T-helper 17 cell (primary cell): ENCODE measurements at regions not wholly inside any gene's neighbourhood (a gene's known extent, or its start where the extent isn't known, plus 50 kb on each side); places are given as distances from the start of the nearest gene placed in this dataset.

ENCODE experiments used
- ATAC-seq: fragments of 150-1000 bp; cut with Tn5 transposase; 2 replicates; pipeline ENCODE4 v1.10.0; 2021; ENCODE audit warnings: mild to moderate bottlenecking, moderate library complexity
- DNase-seq, 3 donors: peaks; one replicate each; pipeline versions ENCODE4 v3.0.0 to v3.0.0-alpha.2; 2020 to 2021
- H3K9me3 ChIP-seq: one replicate; pipeline ENCODE4 v1.7.0; 2013; ENCODE audit warnings: low read length, mild to moderate bottlenecking; ENCODE audit not compliant: control insufficient read depth, poor library complexity, severe bottlenecking
- H3K27ac Mint-ChIP-seq: one replicate; pipeline ENCODE4 v1.8.0; 2022; ENCODE audit warnings: mild to moderate bottlenecking, moderate library complexity, mixed read lengths
- H3K27me3 Mint-ChIP-seq: one replicate; pipeline ENCODE4 v1.8.0; 2022; ENCODE audit warnings: mixed read lengths
- H3K36me3 Mint-ChIP-seq: one replicate; pipeline ENCODE4 v1.8.0; 2022; ENCODE audit warnings: low read depth, mixed read lengths
- H3K4me1 Mint-ChIP-seq: one replicate; pipeline ENCODE4 v1.8.0; 2022; ENCODE audit warnings: mild to moderate bottlenecking, mixed read lengths
- H3K4me3 Mint-ChIP-seq: one replicate; pipeline ENCODE4 v1.8.0; 2022; ENCODE audit warnings: mild to moderate bottlenecking, moderate library complexity, mixed read lengths

GRCh38 chr16:52812678-52813556, 239.8 kb downstream of the CHD9NB start:
- H3K9me3 ChIP-seq, result no peaks in the 10 kb centered on the region
- no peaks in the 10 kb centered on the region for H3K4me1 Mint-ChIP-seq
- no peak overlapping the region for H3K27ac Mint-ChIP-seq
- H3K27me3 Mint-ChIP-seq, result no peaks in the 10 kb centered on the region
- no peak for DNase-seq
- H3K36me3 Mint-ChIP-seq, result no peaks in the 10 kb centered on the region
- no peak for ATAC-seq
- no peak overlapping the region for H3K4me3 Mint-ChIP-seq

- ATAC-seq (no peak), DNase-seq (no peak)
- Mint-ChIP-seq H3K36me3 (no peaks in the 10 kb centered on the region), H3K4me1 (no peaks in the 10 kb centered on the region), H3K27ac (no peak overlapping the region), H3K4me3 (no peak overlapping the region), H3K27me3 (no peaks in the 10 kb centered on the region)
- H3K9me3 ChIP-seq, result no peaks in the 10 kb centered on the region
Observed at GRCh38 chr16:52805559-52806168, 247.0 kb downstream of the CHD9NB start.

GRCh38 chr16:52800432-52800831, 252.3 kb downstream of the CHD9NB start:
- H3K27ac Mint-ChIP-seq, result no peak overlapping the region
- no peaks in the 10 kb centered on the region for H3K4me1 Mint-ChIP-seq
- no peaks in the 10 kb centered on the region for H3K9me3 ChIP-seq
- no peaks in the 10 kb centered on the region for H3K36me3 Mint-ChIP-seq
- H3K27me3 Mint-ChIP-seq, result no peaks in the 10 kb centered on the region
- DNase-seq (no peak), ATAC-seq (no peak)
- no peak overlapping the region for H3K4me3 Mint-ChIP-seq

DNA sequence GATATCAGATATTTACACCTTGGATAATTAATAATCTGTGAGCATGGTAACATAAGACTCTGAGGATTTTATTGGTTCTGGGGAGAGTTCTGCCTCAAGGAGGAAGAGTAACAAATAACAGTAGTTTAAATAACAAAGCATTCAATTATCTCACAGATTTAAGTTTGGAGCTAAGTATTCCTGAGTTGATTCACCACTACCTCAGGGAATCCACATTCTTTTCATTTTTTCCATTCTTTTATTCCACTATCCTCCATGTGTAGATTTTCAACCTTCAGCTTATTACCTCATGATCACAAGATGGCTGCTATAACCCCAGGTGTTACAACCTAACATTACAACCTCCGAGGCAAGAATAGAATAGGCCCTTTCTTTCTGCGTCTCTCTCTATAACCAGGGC, 252.2 kb upstream of the TOX3 start:
- H3K4me1 Mint-ChIP-seq, result no peaks in the 10 kb centered on the region
- ATAC-seq, result no peak
- DNase-seq, result no peak
- no peaks in the 10 kb centered on the region for H3K36me3 Mint-ChIP-seq
- H3K27ac Mint-ChIP-seq, result no peak overlapping the region
- H3K27me3 Mint-ChIP-seq, result no peaks in the 10 kb centered on the region
- no peak overlapping the region for H3K4me3 Mint-ChIP-seq
- H3K9me3 ChIP-seq, result no peaks in the 10 kb centered on the region

- DNase-seq (no peak), ATAC-seq (no peak)
- H3K9me3 ChIP-seq, result no peaks in the 10 kb centered on the region
- H3K27ac Mint-ChIP-seq, result no peak overlapping the region
- no peaks in the 10 kb centered on the region for H3K36me3 Mint-ChIP-seq
- no peaks in the 10 kb centered on the region for H3K27me3 Mint-ChIP-seq
- no peaks in the 10 kb centered on the region for H3K4me1 Mint-ChIP-seq
- H3K4me3 Mint-ChIP-seq, result no peak overlapping the region
Observed at GRCh38 chr16:52787709-52788108, 240.8 kb upstream of the TOX3 start.

- DNase-seq, result no peak
- Mint-ChIP-seq H3K36me3 (no peaks in the 10 kb centered on the region), H3K4me1 (no peaks in the 10 kb centered on the region), H3K4me3 (no peak overlapping the region), H3K27ac (no peak overlapping the region), H3K27me3 (no peaks in the 10 kb centered on the region)
- H3K9me3 ChIP-seq, result no peaks in the 10 kb centered on the region
- ATAC-seq, result no peak
Observed at GRCh38 chr16:52786091-52786490, 239.1 kb upstream of the TOX3 start.

- Mint-ChIP-seq H3K27ac (no peak overlapping the region), H3K4me3 (no peak overlapping the region), H3K4me1 (no peaks in the 10 kb centered on the region), H3K27me3 (no peaks in the 10 kb centered on the region), H3K36me3 (no peaks in the 10 kb centered on the region)
- ATAC-seq, result no peak
- no peak for DNase-seq
- H3K9me3 ChIP-seq, result no peaks in the 10 kb centered on the region
Observed at GRCh38 chr16:52785653-52786052, 238.7 kb upstream of the TOX3 start.

- no peaks in the 10 kb centered on the region for H3K27me3 Mint-ChIP-seq
- H3K9me3 ChIP-seq, result no peaks in the 10 kb centered on the region
- H3K4me3 Mint-ChIP-seq, result no peak overlapping the region
- DNase-seq (no peak), ATAC-seq (no peak)
- no peaks in the 10 kb centered on the region for H3K36me3 Mint-ChIP-seq
- no peaks in the 10 kb centered on the region for H3K4me1 Mint-ChIP-seq
- no peak overlapping the region for H3K27ac Mint-ChIP-seq
Observed at GRCh38 chr16:52783616-52784015, 236.7 kb upstream of the TOX3 start.

GRCh38 chr16:52781005-52781630, 234.2 kb upstream of the TOX3 start:
- H3K9me3 ChIP-seq, result no peaks in the 10 kb centered on the region
- Mint-ChIP-seq H3K36me3 (no peaks in the 10 kb centered on the region), H3K27me3 (no peaks in the 10 kb centered on the region), H3K27ac (no peak overlapping the region), H3K4me1 (no peaks in the 10 kb centered on the region), H3K4me3 (no peak overlapping the region)
- DNase-seq (no peak), ATAC-seq (no peak)

GRCh38 chr16:52773026-52773425, 226.1 kb upstream of the TOX3 start:
- no peak overlapping the region for H3K27ac Mint-ChIP-seq
- no peak for ATAC-seq
- no peak for DNase-seq
- no peaks in the 10 kb centered on the region for H3K36me3 Mint-ChIP-seq
- no peak overlapping the region for H3K4me3 Mint-ChIP-seq
- no peaks in the 10 kb centered on the region for H3K4me1 Mint-ChIP-seq
- no peaks in the 10 kb centered on the region for H3K9me3 ChIP-seq
- no peaks in the 10 kb centered on the region for H3K27me3 Mint-ChIP-seq

DNA sequence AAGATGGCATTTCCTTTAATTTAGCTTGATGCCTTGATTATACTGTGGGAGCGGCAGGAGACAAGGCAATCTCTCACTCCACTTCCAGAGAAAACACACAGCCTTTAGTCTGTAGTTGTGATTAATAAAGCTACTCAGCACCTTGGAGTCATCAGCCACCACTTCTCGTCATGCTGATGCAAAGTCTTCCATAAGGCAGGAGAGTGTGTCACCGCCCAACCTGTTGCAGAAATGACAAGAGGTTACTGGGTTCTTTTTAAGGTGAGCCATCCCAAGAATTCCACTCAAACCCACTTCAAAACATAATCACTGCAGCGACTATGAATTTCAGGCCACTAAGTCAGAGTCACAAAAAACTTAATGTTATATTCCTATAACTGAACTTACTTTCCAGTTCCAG, 223.9 kb upstream of the TOX3 start:
- Mint-ChIP-seq H3K27ac (no peak overlapping the region), H3K27me3 (no peaks in the 10 kb centered on the region), H3K4me3 (no peak overlapping the region), H3K4me1 (no peaks in the 10 kb centered on the region), H3K36me3 (no peaks in the 10 kb centered on the region)
- H3K9me3 ChIP-seq, result no peaks in the 10 kb centered on the region
- ATAC-seq, result no peak
- DNase-seq, result no peak

DNA sequence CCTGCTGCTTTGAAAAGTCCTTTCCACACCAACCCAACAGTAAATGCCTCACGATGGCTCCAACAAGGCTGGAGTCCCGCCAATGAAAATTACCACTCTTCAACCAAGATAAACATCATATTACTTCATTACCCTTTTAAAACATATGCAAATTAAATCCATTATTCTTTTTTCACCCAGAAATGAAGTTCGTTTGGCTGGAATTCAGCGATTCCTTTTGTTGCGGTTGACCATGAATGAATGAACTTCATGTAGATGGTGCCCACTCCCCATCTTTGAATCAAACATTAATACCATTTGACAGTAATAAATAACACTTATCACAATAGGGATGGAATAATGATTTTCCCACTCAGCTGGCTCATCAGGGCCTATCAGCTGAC, 211.5 kb upstream of the TOX3 start:
- H3K27ac Mint-ChIP-seq, result no peak overlapping the region
- no peak overlapping the region for H3K4me3 Mint-ChIP-seq
- H3K36me3 Mint-ChIP-seq, result no peaks in the 10 kb centered on the region
- no peaks in the 10 kb centered on the region for H3K4me1 Mint-ChIP-seq
- no peaks in the 10 kb centered on the region for H3K9me3 ChIP-seq
- ATAC-seq (no peak), DNase-seq (no peak)
- no peaks in the 10 kb centered on the region for H3K27me3 Mint-ChIP-seq

GRCh38 chr16:52757746-52758472, 211.0 kb upstream of the TOX3 start:
- ATAC-seq (no peak), DNase-seq (no peak)
- Mint-ChIP-seq H3K4me1 (no peaks in the 10 kb centered on the region), H3K27ac (no peak overlapping the region), H3K27me3 (no peaks in the 10 kb centered on the region), H3K4me3 (no peak overlapping the region), H3K36me3 (no peaks in the 10 kb centered on the region)
- no peaks in the 10 kb centered on the region for H3K9me3 ChIP-seq
